Activated CD8-positive, alpha-beta T cell treated with anti-CD3 and anti-CD28 coated beads for 36 hours (primary cell): ENCODE measurements at regions not wholly inside any gene's neighbourhood (a gene's known extent, or its start where the extent isn't known, plus 50 kb on each side); places are given as distances from the start of the nearest gene placed in this dataset.

Experiments
- ATAC-seq: fragments of 200-7000 bp; cut with Tn5 transposase; one replicate; pipeline ENCODE4 v1.10.0; 2021; ENCODE audit warnings: mild to moderate bottlenecking, moderate library complexity
- CTCF ChIA-PET: fragments of 350-600 bp; sonication (Branson Sonifier 250); formaldehyde crosslinking; loops from one replicate; lab custom pipeline; 2021; ENCODE audit warnings: antibody characterized with exemption; lab: Charles Lee
- POLR2A ChIA-PET: fragments of 350-600 bp; sonication (Branson Sonifier 250); formaldehyde crosslinking; loops from one replicate; lab custom pipeline; 2021; ENCODE audit warnings: antibody characterized with exemption; lab: Charles Lee
- DNase-seq: peaks from one replicate; pipeline ENCODE4 v3.0.0-alpha.2; 2020
- H3K27ac Mint-ChIP-seq: one replicate; pipeline ENCODE4 v1.8.0; 2021; ENCODE audit warnings: mild to moderate bottlenecking, mixed read lengths
- H3K27me3 Mint-ChIP-seq: one replicate; pipeline ENCODE4 v1.8.0; 2021; ENCODE audit warnings: mixed read lengths
- H3K36me3 Mint-ChIP-seq: one replicate; pipeline ENCODE4 v1.8.0; 2021; ENCODE audit warnings: low read depth, mixed read lengths
- H3K4me1 Mint-ChIP-seq: one replicate; pipeline ENCODE4 v1.8.0; 2021; ENCODE audit warnings: low read depth, mixed read lengths
- H3K4me3 Mint-ChIP-seq: one replicate; pipeline ENCODE4 v1.8.0; 2021; ENCODE audit warnings: mild to moderate bottlenecking, moderate library complexity, mixed read lengths
- H3K9me3 Mint-ChIP-seq: one replicate; pipeline ENCODE4 v1.8.0; 2021; ENCODE audit warnings: mixed read lengths
- intact Hi-C: fragments of 100-400 bp; cut with micrococcal nuclease; formaldehyde crosslinking; loops from one replicate; pipeline ENCODE4 v1.10.0; 2022
- TF ChIP-seq, protein P1 (sequence below): fragments of 200-600 bp; IDR thresholded peaks from one replicate; pipeline ENCODE4 v1.8.0; 2022; ENCODE audit warnings: antibody characterized with exemption, mild to moderate bottlenecking

DNA sequence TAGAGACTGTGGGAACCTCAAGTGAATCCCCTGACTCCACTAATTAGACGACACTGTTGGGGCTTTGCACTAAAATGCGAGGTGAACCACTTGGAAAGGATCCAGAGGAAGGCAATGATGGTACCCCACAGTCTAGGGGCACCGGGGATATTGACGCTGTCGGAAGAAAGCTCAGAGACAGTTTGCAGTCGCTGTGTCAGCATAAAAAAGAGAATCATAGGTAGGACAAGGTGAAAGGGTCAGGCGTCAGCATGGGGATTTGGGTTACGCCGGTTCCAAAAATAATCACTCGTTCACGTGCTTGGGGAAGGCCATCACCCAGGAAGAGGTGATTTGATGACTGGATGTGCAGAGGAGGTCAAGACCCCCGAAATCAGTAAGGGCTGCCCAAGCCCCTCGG lies 598.0 kb upstream of the NOX3 start:
- H3K4me3 Mint-ChIP-seq: no peak overlapping the region
- H3K36me3 Mint-ChIP-seq: no peaks in the 10 kb centered on the region
- intact Hi-C loops: no loop called here

DNA sequence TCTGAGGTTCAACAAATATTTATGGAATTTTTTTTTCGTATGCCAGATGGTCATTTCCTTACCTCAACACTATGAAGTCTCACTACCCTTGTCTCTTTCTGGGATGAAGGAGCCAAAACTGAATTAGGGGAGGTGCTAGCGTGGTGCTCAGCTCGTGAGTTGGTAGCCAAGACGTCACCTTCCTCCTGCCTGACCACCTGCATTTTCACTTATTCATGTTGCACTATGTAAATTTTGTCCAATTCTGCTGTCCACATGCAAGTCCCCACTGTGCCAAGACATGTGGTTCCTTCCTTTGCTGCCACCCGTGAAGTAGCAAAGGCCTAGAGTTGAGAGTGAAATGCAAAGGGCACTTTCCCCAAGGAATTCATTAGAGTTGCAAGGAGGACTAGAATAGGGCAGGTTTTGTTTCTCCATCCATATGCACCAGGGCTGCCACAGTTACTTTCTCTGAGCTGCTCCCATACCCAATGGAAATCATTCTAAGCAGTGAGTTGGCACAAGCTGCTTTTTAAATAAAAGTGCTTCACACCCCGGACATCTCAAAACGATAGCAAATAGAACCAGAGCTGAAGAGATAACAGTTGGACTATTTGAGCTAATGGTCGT lies 591.3 kb upstream of the NOX3 start:
- intact Hi-C loops: no loop called here
- TF ChIP-seq, protein P1, sequence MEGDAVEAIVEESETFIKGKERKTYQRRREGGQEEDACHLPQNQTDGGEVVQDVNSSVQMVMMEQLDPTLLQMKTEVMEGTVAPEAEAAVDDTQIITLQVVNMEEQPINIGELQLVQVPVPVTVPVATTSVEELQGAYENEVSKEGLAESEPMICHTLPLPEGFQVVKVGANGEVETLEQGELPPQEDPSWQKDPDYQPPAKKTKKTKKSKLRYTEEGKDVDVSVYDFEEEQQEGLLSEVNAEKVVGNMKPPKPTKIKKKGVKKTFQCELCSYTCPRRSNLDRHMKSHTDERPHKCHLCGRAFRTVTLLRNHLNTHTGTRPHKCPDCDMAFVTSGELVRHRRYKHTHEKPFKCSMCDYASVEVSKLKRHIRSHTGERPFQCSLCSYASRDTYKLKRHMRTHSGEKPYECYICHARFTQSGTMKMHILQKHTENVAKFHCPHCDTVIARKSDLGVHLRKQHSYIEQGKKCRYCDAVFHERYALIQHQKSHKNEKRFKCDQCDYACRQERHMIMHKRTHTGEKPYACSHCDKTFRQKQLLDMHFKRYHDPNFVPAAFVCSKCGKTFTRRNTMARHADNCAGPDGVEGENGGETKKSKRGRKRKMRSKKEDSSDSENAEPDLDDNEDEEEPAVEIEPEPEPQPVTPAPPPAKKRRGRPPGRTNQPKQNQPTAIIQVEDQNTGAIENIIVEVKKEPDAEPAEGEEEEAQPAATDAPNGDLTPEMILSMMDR: no peak
- CTCF ChIA-PET: no interaction called here
- H3K36me3 Mint-ChIP-seq: no peaks in the 10 kb centered on the region
- no peaks in the 10 kb centered on the region for H3K4me1 Mint-ChIP-seq
- no peak for DNase-seq
- no peaks in the 10 kb centered on the region for H3K27me3 Mint-ChIP-seq
- H3K9me3 Mint-ChIP-seq: peaks cover 8% of the 10 kb centered on the region
- ATAC-seq: no peak
- H3K27ac Mint-ChIP-seq: no peak overlapping the region
- POLR2A ChIA-PET: no interaction called here
- H3K4me3 Mint-ChIP-seq: no peak overlapping the region

More for the DNA sequence above, 598.0 kb upstream of the NOX3 start:
- ChIA-PET POLR2A (no interaction called here), CTCF (no interaction called here)
- TF ChIP-seq, protein P1: no peak
- Mint-ChIP-seq H3K9me3 (peaks cover 6% of the 10 kb centered on the region), H3K27ac (no peak overlapping the region), H3K4me1 (peaks cover under 1% of the 10 kb centered on the region), H3K27me3 (no peaks in the 10 kb centered on the region)
- DNase-seq (no peak), ATAC-seq (no peak)

DNA sequence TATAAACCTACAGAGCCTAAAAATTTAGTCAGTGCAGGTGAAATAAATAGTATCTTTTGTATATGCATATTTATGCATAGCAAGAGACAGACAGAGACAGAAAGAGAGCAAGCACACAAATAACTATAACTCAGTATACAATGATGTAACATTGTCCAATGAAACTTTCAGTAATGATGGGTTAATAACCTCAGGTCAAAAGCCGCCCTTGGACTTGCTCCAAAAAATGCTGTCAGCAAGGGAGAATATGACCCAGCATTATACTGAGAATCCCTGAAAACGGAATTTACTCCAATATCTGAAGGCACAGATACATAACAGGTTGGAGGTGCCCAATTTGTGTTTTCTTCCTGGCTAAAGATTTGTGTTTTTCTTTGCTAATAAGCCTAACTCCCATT lies 590.6 kb upstream of the NOX3 start:
- TF ChIP-seq, protein P1: no peak
- Mint-ChIP-seq H3K27me3 (no peaks in the 10 kb centered on the region), H3K27ac (no peak overlapping the region), H3K36me3 (no peaks in the 10 kb centered on the region), H3K4me3 (no peak overlapping the region), H3K9me3 (peaks cover 8% of the 10 kb centered on the region), H3K4me1 (no peaks in the 10 kb centered on the region)
- POLR2A ChIA-PET: no interaction called here
- ATAC-seq (no peak), DNase-seq (no peak)
- CTCF ChIA-PET: no interaction called here
- intact Hi-C loops: no loop called here

DNA sequence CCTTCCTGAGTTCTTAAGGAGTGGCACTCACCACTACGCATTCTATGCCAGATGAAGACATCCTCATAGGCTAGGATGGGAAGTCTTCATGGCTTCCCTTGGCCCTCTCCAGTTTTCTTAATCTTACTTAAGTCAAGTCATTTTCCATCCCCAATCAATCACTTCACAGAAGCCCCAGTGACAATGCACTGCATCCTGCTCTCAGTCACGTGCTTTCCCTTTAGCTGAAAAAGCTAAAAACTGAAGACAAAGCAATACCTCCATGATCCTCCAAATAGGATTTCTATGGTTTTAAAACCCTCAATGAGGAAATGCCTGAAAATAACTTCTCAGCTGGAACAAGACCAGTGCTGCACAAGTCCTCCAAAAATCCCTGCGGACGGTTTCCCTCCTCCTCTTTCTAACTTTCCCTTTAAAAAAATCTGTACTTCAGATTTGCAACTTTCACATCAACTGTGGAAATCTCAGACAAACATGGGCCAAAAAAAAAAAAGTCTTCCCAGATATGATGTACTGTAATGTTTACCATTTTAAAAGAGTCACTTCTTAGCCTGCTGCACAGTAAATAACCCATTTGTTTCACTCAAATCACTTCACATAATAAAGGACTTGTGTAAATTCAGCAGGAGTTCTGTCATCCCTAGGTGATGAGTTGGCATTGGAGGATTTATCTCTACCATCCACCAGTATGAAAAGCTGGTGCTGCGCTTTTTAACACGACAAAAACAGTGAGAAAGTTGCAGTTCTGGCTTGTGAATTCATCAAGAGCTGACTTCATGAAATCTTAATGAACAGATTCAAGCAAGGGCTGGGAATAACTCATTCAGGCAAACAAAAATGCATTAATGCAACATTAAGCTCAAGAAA lies 590.0 kb upstream of the NOX3 start:
- ChIA-PET CTCF (no interaction called here), POLR2A (no interaction called here)
- DNase-seq: no peak
- ATAC-seq: no peak
- intact Hi-C loops: no loop called here
- Mint-ChIP-seq H3K27ac (no peak overlapping the region), H3K4me3 (no peak overlapping the region), H3K4me1 (no peaks in the 10 kb centered on the region), H3K27me3 (no peaks in the 10 kb centered on the region), H3K9me3 (peaks cover 8% of the 10 kb centered on the region), H3K36me3 (no peaks in the 10 kb centered on the region)
- TF ChIP-seq, protein P1: no peak

DNA sequence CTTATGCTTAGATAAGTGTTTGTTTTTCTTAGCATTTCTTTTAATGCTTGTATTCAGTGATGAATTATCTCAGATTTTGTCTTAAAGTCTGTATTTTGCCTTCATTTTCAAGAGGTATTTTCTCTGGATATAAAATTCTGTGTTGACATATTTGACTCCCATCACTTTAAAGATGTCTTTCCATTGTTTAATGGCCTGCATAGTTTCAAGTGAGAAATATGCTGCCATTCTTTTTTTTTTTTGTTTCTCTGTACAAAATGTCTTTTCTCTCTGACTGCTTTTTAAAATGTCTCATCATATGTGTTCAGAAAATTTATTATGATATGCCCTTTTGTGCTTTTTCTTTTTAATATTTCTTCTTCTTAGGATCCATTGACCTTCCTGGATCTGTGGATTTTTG lies 578.0 kb upstream of the NOX3 start:
- ChIA-PET POLR2A (no interaction called here), CTCF (no interaction called here)
- Mint-ChIP-seq H3K4me1 (peaks cover 5% of the 10 kb centered on the region), H3K27ac (no peak overlapping the region), H3K36me3 (no peaks in the 10 kb centered on the region), H3K27me3 (no peaks in the 10 kb centered on the region), H3K9me3 (peaks cover 12% of the 10 kb centered on the region), H3K4me3 (no peak overlapping the region)
- no peak for ATAC-seq
- DNase-seq: no peak
- TF ChIP-seq, protein P1: no peak
- intact Hi-C loops: no loop called here
